GM12878 (cell line): ENCODE measurements at regions not wholly inside any gene's neighbourhood (a gene's known extent, or its start where the extent isn't known, plus 50 kb on each side); places are given as distances from the start of the nearest gene placed in this dataset.

ENCODE experiments used
- ATAC-seq: fragments of 200-7000 bp; cut with Tn5 transposase; 3 replicates; pipeline ENCODE4 v1.9.1; 2020; ENCODE audit warnings: mild to moderate bottlenecking, moderate library complexity
- BruUV-seq: library from RNA; stranded (reverse); fragments of 400-500 nt; replicated peaks from 2 replicates; lab custom pipeline; 2021; lab: Mats Ljungman, UMichigan
- CTCF ChIA-PET: fragments of 300-600 bp; sonication (Branson Sonifier 250); formaldehyde crosslinking; extraction: SDS; loops from one replicate; lab custom pipeline; 2021; ENCODE audit warnings: inconsistent platforms; lab: Yijun Ruan, JAX
- POLR2A ChIA-PET: fragments of 350-600 bp; formaldehyde crosslinking; extraction: SDS; loops from one replicate; lab custom pipeline; 2021; ENCODE audit warnings: inconsistent platforms; lab: Charles Lee
- RAD21 ChIA-PET: fragments of 300-600 bp; sonication (Branson Sonifier 250); formaldehyde crosslinking; loops from one replicate; lab custom pipeline; 2023; ENCODE audit warnings: antibody characterized with exemption; ENCODE audit not compliant: unreplicated experiment; lab: Charles Lee
- SMC1A ChIA-PET: fragments of 300-600 bp; sonication (Branson Sonifier 250); formaldehyde crosslinking; loops from one replicate; lab custom pipeline; 2023; ENCODE audit not compliant: unreplicated experiment, uncharacterized antibody; lab: Charles Lee
- DNase-seq: peaks from one replicate; pipeline ENCODE4 v3.0.0-alpha.2; 2011; ENCODE audit warnings: low read depth, low spot score
- FAIRE-seq: peaks from 3 replicates; lab custom pipeline; 2011; peaks lifted over from hg19 to GRCh38; lab: Jason Lieb, UNC
- H2AFZ ChIP-seq: 2 replicates; pipeline ENCODE4 v1.6.0; 2011; ENCODE audit warnings: low read depth, low read length, control low read depth; ENCODE audit not compliant: control insufficient read depth
- H3K27ac ChIP-seq: 2 replicates; pipeline ENCODE4 v1.5.1; 2011; ENCODE audit warnings: control low read depth; ENCODE audit not compliant: control insufficient read depth, insufficient read depth
- H3K27me3 ChIP-seq, 2 experiments: replicated peaks in 1 of 2; 2 replicates each; pipeline versions ENCODE4 v1.6.0 to v1.6.1; 2011; ENCODE audit warnings: low read length in 1 of 2; ENCODE audit not compliant: control insufficient read depth in 2 of 2, insufficient read depth in 2 of 2
- H3K36me3 ChIP-seq, 2 experiments: 2 replicates each; pipeline ENCODE4 v1.5.1; 2011; ENCODE audit warnings: low read length in 1 of 2; ENCODE audit not compliant: control insufficient read depth in 2 of 2, insufficient read depth in 2 of 2
- H3K4me1 ChIP-seq: 2 replicates; pipeline ENCODE4 v1.6.1; 2011; ENCODE audit warnings: mild to moderate bottlenecking, low read length, moderate library complexity, mixed read lengths; ENCODE audit not compliant: control insufficient read depth, insufficient read depth
- H3K4me2 ChIP-seq: 2 replicates; pipeline ENCODE4 v1.6.0; 2011; ENCODE audit warnings: control low read depth; ENCODE audit not compliant: control insufficient read depth, insufficient read depth
- H3K4me3 ChIP-seq: fragments of 200-600 bp; sonication (generic); 2 replicates; pipeline ENCODE4 v1.5.1; 2016
- H3K79me2 ChIP-seq: 2 replicates; pipeline ENCODE4 v1.6.0; 2011; ENCODE audit warnings: low read length; ENCODE audit not compliant: control insufficient read depth, insufficient read depth
- H3K9ac ChIP-seq: 2 replicates; pipeline ENCODE4 v1.8.0; 2011; ENCODE audit warnings: low read length, control low read depth, mixed read lengths; ENCODE audit not compliant: control insufficient read depth, insufficient read depth
- H3K9me3 ChIP-seq: replicated peaks from 3 replicates; pipeline ENCODE4 v1.5.1; 2011; ENCODE audit warnings: mild to moderate bottlenecking, low read length; ENCODE audit not compliant: control insufficient read depth, insufficient read depth
- H4K20me1 ChIP-seq: 2 replicates; pipeline ENCODE4 v1.6.0; 2011; ENCODE audit not compliant: control insufficient read depth, insufficient read depth
- ASH2L ChIP-seq: fragments of 300-600, 200-600 bp; sonication (generic); IDR thresholded peaks from 2 replicates; pipeline ENCODE4 v1.6.1; 2017; ENCODE audit warnings: low read depth, mild to moderate bottlenecking, borderline replicate concordance
- EGR1 ChIP-seq, 2 experiments: IDR thresholded peaks; 1 replicate in 1 of 2; 2 replicates in 1 of 2; pipeline ENCODE4 v1.6.1; 2011 to 2012; ENCODE audit warnings: low read depth in 2 of 2, low read length in 2 of 2, borderline replicate concordance in 1 of 2, mild to moderate bottlenecking in 1 of 2, moderate library complexity in 1 of 2
- FOS ChIP-seq: IDR thresholded peaks from 3 replicates; pipeline ENCODE4 v1.6.1; 2011; ENCODE audit warnings: borderline replicate concordance; ENCODE audit not compliant: insufficient read length; ENCODE audit errors: extremely low read depth
- HDGF ChIP-seq: fragments of 450-650 bp; IDR thresholded peaks from 2 replicates; pipeline ENCODE4 v1.6.1; 2016; ENCODE audit warnings: antibody characterized with exemption
- IKZF2 ChIP-seq, 2 experiments: fragments of 450-650 bp; IDR thresholded peaks; 2 replicates each; pipeline ENCODE4 v1.6.1; 2017; ENCODE audit warnings: mild to moderate bottlenecking in 2 of 2, moderate library complexity in 2 of 2
- NRF1 ChIP-seq: conservative IDR thresholded peaks from 2 replicates; pipeline ENCODE4 v1.6.1; 2011; ENCODE audit warnings: mild to moderate bottlenecking, low read depth, low read length, improper control_type of control experiment
- PKNOX1 ChIP-seq: fragments of 450-650 bp; IDR thresholded peaks from 2 replicates; pipeline ENCODE4 v1.6.1; 2016; ENCODE audit warnings: mild to moderate bottlenecking
- SMAD5 ChIP-seq: IDR thresholded peaks from 2 replicates; pipeline ENCODE4 v1.6.1; 2016; ENCODE audit warnings: antibody characterized with exemption, low read depth
- TCF7 ChIP-seq: IDR thresholded peaks from 2 replicates; pipeline ENCODE4 v1.6.1; 2014; ENCODE audit warnings: antibody characterized with exemption, borderline replicate concordance
- USF2 ChIP-seq: IDR thresholded peaks from 2 replicates; pipeline ENCODE4 v1.6.1; 2011; ENCODE audit warnings: low read depth, low read length, improper control_type of control experiment, borderline replicate concordance
- YY1 ChIP-seq: IDR thresholded peaks from 2 replicates; pipeline ENCODE4 v1.6.1; 2011; ENCODE audit warnings: low read depth, mild to moderate bottlenecking, low read length
- ZBED1 ChIP-seq: IDR thresholded peaks from 2 replicates; pipeline ENCODE4 v1.6.1; 2016; ENCODE audit warnings: borderline replicate concordance
- ZBTB11 ChIP-seq: fragments of 450-650 bp; formaldehyde crosslinking; IDR thresholded peaks from 2 replicates; pipeline ENCODE4 v1.5.0; 2022; ENCODE audit warnings: mild to moderate bottlenecking, missing genetic modification characterization
- ZNF207 ChIP-seq: fragments of 450-650 bp; IDR thresholded peaks from 2 replicates; pipeline ENCODE4 v1.6.1; 2014; ENCODE audit warnings: antibody characterized with exemption, mild to moderate bottlenecking, borderline replicate concordance
- ZNF217 ChIP-seq: fragments of 450-650 bp; IDR thresholded peaks from 2 replicates; pipeline ENCODE4 v1.6.1; 2017; ENCODE audit warnings: antibody characterized with exemption, mild to moderate bottlenecking
- ZNF592 ChIP-seq: fragments of 450-650 bp; IDR thresholded peaks from 2 replicates; pipeline ENCODE4 v1.6.1; 2017; ENCODE audit warnings: mild to moderate bottlenecking, moderate library complexity
- ZNF622 ChIP-seq: fragments of 450-650 bp; IDR thresholded peaks from 2 replicates; pipeline ENCODE4 v1.6.1; 2017; ENCODE audit warnings: mild to moderate bottlenecking, inconsistent platforms
- WGBS: methylation state at CpG from one replicate; pipeline ENCODE4 v1.1.6; 2016; ENCODE audit warnings: low lambda C conversion rate; ENCODE audit not compliant: insufficient replicate concordance, insufficient coverage; ENCODE audit errors: missing lambda C conversion rate; 5-methylcytosine and 5-hydroxymethylcytosine counted together
- in situ Hi-C: fragments of 300-500 bp; cut with MboI; formaldehyde crosslinking; loops from 9 replicates; pipeline ENCODE4 v1.14.3; 2018; ENCODE audit warnings: mixed read lengths
- intact Hi-C: fragments of 100-400 bp; cut with micrococcal nuclease; formaldehyde crosslinking; loops from one replicate; pipeline ENCODE4 v1.14.2; 2022; ENCODE audit not compliant: unreplicated experiment

GRCh38 chr3:158882445-158882844, 80.6 kb downstream of the MFSD1 start:
- ATAC-seq (no peak), FAIRE-seq (no peak), DNase-seq (no peak)
- H3K4me1 ChIP-seq = no peaks in the 10 kb centered on the region
- ChIA-PET SMC1A (interaction anchor here (1.3 kb wide), 1 partner anchor 8 kb away, joined by 3 read pairs; no protein-coding TSS in a partner anchor), CTCF (no interaction called here), RAD21 (no interaction called here), POLR2A (no interaction called here)
- H3K4me2 ChIP-seq = no peak overlapping the region
- in situ Hi-C loops (no loop called here), intact Hi-C loops (no loop called here)
- H3K79me2 ChIP-seq = no peaks in the 10 kb centered on the region
- H3K9me3 ChIP-seq = no peaks in the 10 kb centered on the region
- no peaks in the 10 kb centered on the region for H3K36me3 ChIP-seq
- WGBS = 35% methylated on average over 4 of the region's 4 CpGs
- no peaks in the 10 kb centered on the region for H4K20me1 ChIP-seq
- H3K9ac ChIP-seq = no peak overlapping the region
- no peaks in the 10 kb centered on the region for H3K27me3 ChIP-seq
- no peak overlapping the region for H3K27ac ChIP-seq
- H2AFZ ChIP-seq = no peak overlapping the region
- BruUV-seq = no TSS peak
- no peak overlapping the region for H3K4me3 ChIP-seq
- TF ChIP-seq ZNF592 = no peak
- TF ChIP-seq ZBTB11 = no peak
- no peak for TF ChIP-seq HDGF
- TF ChIP-seq EGR1 (IDR thresholded peaks at IDR 0.05; ENCODE audit: borderline replicate concordance in 1 of 2, low read depth in 2 of 2, low read length in 2 of 2) = no peak
- no peak for TF ChIP-seq ASH2L
- TF ChIP-seq PKNOX1 = no peak
- no peak for TF ChIP-seq ZNF207
- TF ChIP-seq IKZF2 (IDR thresholded peaks at IDR 0.05) = no peak
- TF ChIP-seq NRF1 = no peak
- no peak for TF ChIP-seq USF2
- TF ChIP-seq ZNF622 = no peak
- TF ChIP-seq SMAD5 = no peak
- TF ChIP-seq ZBED1 = no peak
- TF ChIP-seq YY1 = no peak
- no peak for TF ChIP-seq ZNF217
- TF ChIP-seq FOS = no peak
- no peak for TF ChIP-seq TCF7
